Keratinocyte (primary cell): ENCODE measurements at regions not wholly inside any gene's neighbourhood (a gene's known extent, or its start where the extent isn't known, plus 50 kb on each side); places are given as distances from the start of the nearest gene placed in this dataset.

Experiments used
- CTCF ChIP-seq, 3 experiments: IDR thresholded peaks in 1 of 3; conservative IDR thresholded peaks in 1 of 3; optimal IDR thresholded peaks in 1 of 3; 2 replicates in 2 of 3; 3 replicates in 1 of 3; pipeline versions ENCODE3 to v1.5.1; 2011; ENCODE audit warnings: low read length in 3 of 3, mild to moderate bottlenecking in 3 of 3, moderate library complexity in 2 of 3, control low read depth in 1 of 3, inconsistent platforms in 1 of 3; ENCODE audit not compliant: insufficient read depth in 2 of 3; ENCODE audit errors: extremely low read depth in 1 of 3
- EZH2 ChIP-seq: IDR thresholded peaks from one replicate; pipeline ENCODE4 v1.6.1; 2012; ENCODE audit warnings: inconsistent platforms, mild to moderate bottlenecking, low read length, moderate library complexity

DNA sequence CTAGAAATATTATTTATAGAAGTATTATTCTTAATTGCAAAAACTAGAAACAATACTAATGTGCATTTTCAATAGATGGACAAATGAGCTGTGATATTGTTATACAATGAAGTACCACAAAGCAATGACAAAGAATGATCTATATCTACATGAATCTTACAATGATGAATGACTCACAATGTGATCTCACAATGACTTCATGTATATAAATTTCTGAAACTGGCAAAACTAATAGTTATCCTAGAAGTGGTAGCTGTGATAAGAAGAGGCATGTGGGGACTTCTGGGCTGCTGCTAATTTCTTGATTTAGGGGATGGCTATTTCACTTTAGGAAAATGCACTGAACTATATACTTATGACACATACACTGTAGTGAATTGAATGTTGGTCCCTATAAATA is 396.0 kb upstream of the ZNF608 start:
- TF ChIP-seq CTCF (optimal IDR thresholded peaks at IDR 0.05 in 1 of 3, IDR thresholded peaks at IDR 0.05 in 1 of 3, conservative IDR thresholded peaks at IDR 0.05 in 1 of 3; ENCODE audit: extremely low read depth in 1 of 3, insufficient read depth in 2 of 3, low read length in 3 of 3) (no peak), EZH2 (no peak)
